Activated CD8-positive, alpha-beta T cell treated with anti-CD3 and anti-CD28 coated beads for 36 hours (primary cell): ENCODE measurements at regions not wholly inside any gene's neighbourhood (a gene's known extent, or its start where the extent isn't known, plus 50 kb on each side); places are given as distances from the start of the nearest gene placed in this dataset.
"Not testable (repeated sequence)": the region's sequence is repeated elsewhere in the genome, so short reads cannot be mapped to it uniquely, and the experiment has no call there.

Source experiments
- ATAC-seq: fragments of 200-7000 bp; cut with Tn5 transposase; one replicate; pipeline ENCODE4 v1.10.0; 2021; ENCODE audit warnings: mild to moderate bottlenecking, moderate library complexity
- CTCF ChIA-PET: fragments of 350-600 bp; sonication (Branson Sonifier 250); formaldehyde crosslinking; loops from one replicate; lab custom pipeline; 2021; ENCODE audit warnings: antibody characterized with exemption; lab: Charles Lee
- POLR2A ChIA-PET: fragments of 350-600 bp; sonication (Branson Sonifier 250); formaldehyde crosslinking; loops from one replicate; lab custom pipeline; 2021; ENCODE audit warnings: antibody characterized with exemption; lab: Charles Lee
- DNase-seq: peaks from one replicate; pipeline ENCODE4 v3.0.0-alpha.2; 2020
- H3K27ac Mint-ChIP-seq: one replicate; pipeline ENCODE4 v1.8.0; 2021; ENCODE audit warnings: mild to moderate bottlenecking, mixed read lengths
- H3K27me3 Mint-ChIP-seq: one replicate; pipeline ENCODE4 v1.8.0; 2021; ENCODE audit warnings: mixed read lengths
- H3K36me3 Mint-ChIP-seq: one replicate; pipeline ENCODE4 v1.8.0; 2021; ENCODE audit warnings: low read depth, mixed read lengths
- H3K4me1 Mint-ChIP-seq: one replicate; pipeline ENCODE4 v1.8.0; 2021; ENCODE audit warnings: low read depth, mixed read lengths
- H3K4me3 Mint-ChIP-seq: one replicate; pipeline ENCODE4 v1.8.0; 2021; ENCODE audit warnings: mild to moderate bottlenecking, moderate library complexity, mixed read lengths
- H3K9me3 Mint-ChIP-seq: one replicate; pipeline ENCODE4 v1.8.0; 2021; ENCODE audit warnings: mixed read lengths
- CTCF ChIP-seq: fragments of 200-600 bp; IDR thresholded peaks from one replicate; pipeline ENCODE4 v1.8.0; 2022; ENCODE audit warnings: antibody characterized with exemption, mild to moderate bottlenecking
- intact Hi-C: fragments of 100-400 bp; cut with micrococcal nuclease; formaldehyde crosslinking; loops from one replicate; pipeline ENCODE4 v1.10.0; 2022

- ChIA-PET CTCF (no interaction called here), POLR2A (no interaction called here)
- Mint-ChIP-seq H3K4me3 (no peak overlapping the region), H3K36me3 (no peaks in the 10 kb centered on the region), H3K27ac (no peak overlapping the region), H3K9me3 (peaks cover 1% of the 10 kb centered on the region), H3K4me1 (no peaks in the 10 kb centered on the region), H3K27me3 (peaks cover 1% of the 10 kb centered on the region)
- no peak for DNase-seq
- TF ChIP-seq CTCF: no peak
- no peak for ATAC-seq
- intact Hi-C loops: no loop called here
Observed at GRCh38 chr11:115606498-115607220, 102.4 kb upstream of the CADM1 start.

DNA sequence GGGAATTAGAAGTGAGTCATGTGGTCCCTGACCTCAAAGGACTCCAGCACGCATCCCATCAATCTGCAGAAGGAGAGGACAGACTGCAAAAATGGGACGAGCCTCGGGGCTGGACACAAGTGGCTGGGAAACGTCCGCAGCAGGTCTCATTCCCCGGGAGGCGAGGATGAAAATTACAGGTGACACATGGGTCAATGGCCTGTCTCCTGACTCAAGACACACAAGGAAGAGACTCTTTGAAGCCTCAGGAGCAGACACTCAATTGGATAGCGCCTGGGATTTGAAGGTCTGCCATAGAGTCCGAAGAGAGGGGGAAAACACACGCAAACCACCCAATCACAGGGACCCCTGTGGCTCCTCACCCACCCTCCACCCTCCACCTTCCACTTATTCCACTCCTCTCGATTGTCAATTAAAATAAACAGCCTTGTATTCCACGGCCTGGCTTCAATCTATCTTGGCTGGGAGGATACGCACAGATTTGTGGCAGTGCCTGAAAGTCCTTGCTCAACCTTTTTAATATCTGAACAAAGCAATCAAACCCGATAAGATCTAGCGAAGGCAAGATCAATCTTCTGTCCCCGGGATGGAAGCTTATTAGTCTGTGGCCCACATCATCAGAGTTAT, 101.8 kb upstream of the CADM1 start:
- DNase-seq (no peak), ATAC-seq (no peak)
- no peaks in the 10 kb centered on the region for H3K36me3 Mint-ChIP-seq
- peaks cover 1% of the 10 kb centered on the region for H3K27me3 Mint-ChIP-seq
- H3K9me3 Mint-ChIP-seq: peaks cover 4% of the 10 kb centered on the region
- ChIA-PET POLR2A (no interaction called here), CTCF (no interaction called here)
- H3K27ac Mint-ChIP-seq: no peak overlapping the region
- no peak overlapping the region for H3K4me3 Mint-ChIP-seq
- H3K4me1 Mint-ChIP-seq: no peaks in the 10 kb centered on the region
- intact Hi-C loops: no loop called here
- no peak for TF ChIP-seq CTCF

GRCh38 chr11:115605397-115605796, 101.2 kb upstream of the CADM1 start:
- H3K4me3 Mint-ChIP-seq, H3K27ac Mint-ChIP-seq, H3K4me1 Mint-ChIP-seq, POLR2A ChIA-PET, DNase-seq, H3K36me3 Mint-ChIP-seq, H3K9me3 Mint-ChIP-seq, intact Hi-C loops, H3K27me3 Mint-ChIP-seq, ATAC-seq: not testable (repeated sequence)
- CTCF ChIA-PET: interaction anchor here (0.8 kb wide), 1 partner anchor 18 kb away, joined by 3 read pairs; no protein-coding TSS in a partner anchor

DNA sequence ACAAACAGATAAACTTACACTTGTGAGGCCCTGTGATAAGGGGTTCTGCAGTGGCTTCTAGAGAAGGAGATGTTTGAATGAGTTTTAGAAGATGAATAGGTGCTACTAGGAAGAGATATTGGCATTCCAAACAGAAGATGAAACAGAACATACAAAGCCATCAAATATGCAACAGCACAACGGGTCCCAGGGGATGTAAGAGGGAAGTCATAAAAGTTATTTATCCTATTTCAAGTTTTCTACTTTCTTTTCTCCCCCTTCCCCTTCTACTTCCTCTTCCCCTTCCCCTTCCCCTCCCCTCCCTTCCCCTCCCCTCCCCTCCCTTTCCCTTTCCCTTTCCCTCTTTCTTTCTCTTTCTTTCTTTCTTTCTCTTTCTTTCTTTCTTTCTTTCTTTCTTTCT, 94.9 kb upstream of the CADM1 start:
- intact Hi-C loops: no loop called here
- Mint-ChIP-seq H3K4me3 (no peak overlapping the region), H3K36me3 (no peaks in the 10 kb centered on the region), H3K27me3 (no peaks in the 10 kb centered on the region), H3K27ac (no peak overlapping the region), H3K4me1 (no peaks in the 10 kb centered on the region), H3K9me3 (peaks cover 3% of the 10 kb centered on the region)
- TF ChIP-seq CTCF: no peak
- DNase-seq: no peak
- POLR2A ChIA-PET: no interaction called here
- CTCF ChIA-PET: no interaction called here
- no peak for ATAC-seq

- ATAC-seq (no peak), DNase-seq (no peak)
- Mint-ChIP-seq H3K4me3 (no peak overlapping the region), H3K36me3 (no peaks in the 10 kb centered on the region), H3K27ac (no peak overlapping the region), H3K4me1 (no peaks in the 10 kb centered on the region), H3K27me3 (no peaks in the 10 kb centered on the region), H3K9me3 (peaks cover 3% of the 10 kb centered on the region)
- intact Hi-C loops: no loop called here
- no peak for TF ChIP-seq CTCF
- ChIA-PET POLR2A (no interaction called here), CTCF (no interaction called here)
Observed at GRCh38 chr11:115598257-115598901, 94.2 kb upstream of the CADM1 start.
